Liver (tissue), 8 donors: ENCODE measurements at regions not wholly inside any gene's neighbourhood (a gene's known extent, or its start where the extent isn't known, plus 50 kb on each side); places are given as distances from the start of the nearest gene placed in this dataset.

ENCODE experiments used
- DNase-seq: peaks from one replicate; pipeline ENCODE4 v3.0.0-alpha.2; 2017; ENCODE audit warnings: low spot score
- H3K27ac ChIP-seq, 2 donors: one replicate each; pipeline ENCODE4 v1.7.0; 2013; ENCODE audit warnings: inconsistent platforms in 2 of 2, low read length in 2 of 2, control low read depth in 1 of 2, low read depth in 1 of 2, mild to moderate bottlenecking in 1 of 2
- H3K27me3 ChIP-seq, 4 donors: one replicate each; pipeline versions ENCODE4 v1.6.1 to v1.7.0; 2013; ENCODE audit warnings: low read length in 3 of 4, inconsistent platforms in 1 of 4, mild to moderate bottlenecking in 1 of 4, moderate library complexity in 1 of 4; ENCODE audit not compliant: control insufficient read depth in 4 of 4, insufficient read depth in 4 of 4
- H3K36me3 ChIP-seq, 4 donors: one replicate each; pipeline versions ENCODE4 v1.6.1 to v1.7.0; 2013; ENCODE audit warnings: low read length in 3 of 4, mild to moderate bottlenecking in 3 of 4, low read depth in 1 of 4, moderate library complexity in 1 of 4; ENCODE audit not compliant: control insufficient read depth in 4 of 4, insufficient read depth in 3 of 4
- H3K4me1 ChIP-seq, 4 donors: one replicate each; pipeline versions ENCODE4 v1.6.1 to v1.7.0; 2013; ENCODE audit warnings: low read length in 3 of 4, mild to moderate bottlenecking in 3 of 4, moderate library complexity in 1 of 4; ENCODE audit not compliant: control insufficient read depth in 4 of 4, insufficient read depth in 4 of 4
- H3K4me3 ChIP-seq, 3 donors: one replicate each; pipeline versions ENCODE4 v1.6.1 to v1.7.0; 2013; ENCODE audit warnings: low read length in 3 of 3, control low read depth in 1 of 3, low read depth in 1 of 3, mild to moderate bottlenecking in 1 of 3
- H3K9ac ChIP-seq, 2 donors: one replicate each; pipeline ENCODE4 v1.7.0; 2013; ENCODE audit warnings: low read length in 2 of 2, mild to moderate bottlenecking in 2 of 2, moderate library complexity in 2 of 2, control low read depth in 1 of 2, low read depth in 1 of 2
- H3K9me3 ChIP-seq, 4 donors: one replicate each; pipeline versions ENCODE4 v1.6.1 to v1.7.0; 2013; ENCODE audit warnings: low read length in 3 of 4; ENCODE audit not compliant: control insufficient read depth in 4 of 4
- ATF3 ChIP-seq: IDR thresholded peaks from 2 replicates; pipeline ENCODE4 v1.6.1; 2016; ENCODE audit warnings: antibody characterized with exemption
- EGR1 ChIP-seq, 2 donors: IDR thresholded peaks; 2 replicates each; pipeline ENCODE4 v1.6.1; 2016 to 2018; ENCODE audit warnings: antibody characterized with exemption in 2 of 2, low read depth in 2 of 2
- FOXA1 ChIP-seq: IDR thresholded peaks from 2 replicates; pipeline ENCODE4 v1.6.1; 2016; ENCODE audit warnings: antibody characterized with exemption
- FOXA2 ChIP-seq: IDR thresholded peaks from 2 replicates; pipeline ENCODE4 v1.6.1; 2016; ENCODE audit warnings: antibody characterized with exemption
- HNF4A ChIP-seq, 2 donors: conservative IDR thresholded peaks; 2 replicates each; pipeline ENCODE4 v1.6.1; 2016; ENCODE audit warnings: antibody characterized with exemption in 2 of 2, mild to moderate bottlenecking in 2 of 2
- HNF4G ChIP-seq: IDR thresholded peaks from 2 replicates; pipeline ENCODE4 v1.6.1; 2016; ENCODE audit warnings: antibody characterized with exemption
- JUND ChIP-seq, 2 donors: IDR thresholded peaks; 2 replicates each; pipeline ENCODE4 v1.6.1; 2016; ENCODE audit warnings: antibody characterized with exemption in 2 of 2
- MAX ChIP-seq: IDR thresholded peaks from 2 replicates; pipeline ENCODE4 v1.6.1; 2016; ENCODE audit warnings: antibody characterized with exemption
- RAD21 ChIP-seq, 2 donors: IDR thresholded peaks; 2 replicates each; pipeline ENCODE4 v1.6.1; 2016; ENCODE audit warnings: antibody characterized with exemption in 2 of 2, mild to moderate bottlenecking in 2 of 2
- RXRA ChIP-seq, 2 donors: IDR thresholded peaks; 2 replicates each; pipeline ENCODE4 v1.6.1; 2017 to 2018; ENCODE audit warnings: antibody characterized with exemption in 2 of 2, mild to moderate bottlenecking in 1 of 2
- SP1 ChIP-seq: IDR thresholded peaks from 2 replicates; pipeline ENCODE4 v1.6.1; 2018; ENCODE audit warnings: antibody characterized with exemption, mild to moderate bottlenecking
- TAF1 ChIP-seq: conservative IDR thresholded peaks from 2 replicates; pipeline ENCODE4 v1.6.1; 2016; ENCODE audit warnings: antibody characterized with exemption, mild to moderate bottlenecking
- YY1 ChIP-seq: IDR thresholded peaks from 2 replicates; pipeline ENCODE4 v1.6.1; 2016; ENCODE audit warnings: antibody characterized with exemption, mild to moderate bottlenecking
- WGBS: extraction: QIAGEN DNeasy Blood & Tissue Kit; methylation state at CpG from one replicate; pipeline ENCODE4 v1.1.7; 2013; 5-methylcytosine and 5-hydroxymethylcytosine counted together
- TF ChIP-seq, protein P1 (sequence below): IDR thresholded peaks from 2 replicates; pipeline ENCODE4 v1.6.1; 2016; ENCODE audit warnings: antibody characterized with exemption
- TF ChIP-seq, protein P2 (sequence below): fragments of 150-350 bp; IDR thresholded peaks from 2 replicates; pipeline ENCODE4 v1.5.1; 2017; ENCODE audit warnings: improper control_type of control experiment, low read depth, low read length; ENCODE audit not compliant: missing input control
- TF ChIP-seq, protein P3 (sequence below): IDR thresholded peaks from 2 replicates; pipeline ENCODE4 v1.6.1; 2016; ENCODE audit warnings: antibody characterized with exemption, mild to moderate bottlenecking
- donor health status: healthy.
- donor health status: healthy.
- donor health status: healthy.
- donor health status: healthy.
- donor health status: healthy.

GRCh38 chr15:96054621-96055020 is 275.9 kb upstream of the NR2F2 start:
- no peak for DNase-seq
- Histone ChIP-seq H3K9ac (no peak overlapping the region), H3K27me3 (no peaks in the 10 kb centered on the region), H3K27ac (no peak overlapping the region), H3K36me3 (no peaks in the 10 kb centered on the region), H3K4me3 (no peak overlapping the region), H3K9me3 (no peaks in the 10 kb centered on the region), H3K4me1 (peaks cover 3 to 12% (median 8%) of the 10 kb centered on the region in 4 donors)
- WGBS = 72% methylated on average over 6 of the region's 6 CpGs
- TF ChIP-seq MAX (no peak), FOXA1 (no peak), ATF3 (no peak), FOXA2 (no peak), JUND (IDR thresholded peaks at IDR 0.05) (no peak), TAF1 (no peak), YY1 (no peak), HNF4A (conservative IDR thresholded peaks at IDR 0.05) (no peak), EGR1 (IDR thresholded peaks at IDR 0.05; ENCODE audit: low read depth in 2 of 2) (no peak), HNF4G (no peak), RAD21 (IDR thresholded peaks at IDR 0.05) (no peak), RXRA (IDR thresholded peaks at IDR 0.05) (no peak), SP1 (no peak)
- TF ChIP-seq, protein P1, sequence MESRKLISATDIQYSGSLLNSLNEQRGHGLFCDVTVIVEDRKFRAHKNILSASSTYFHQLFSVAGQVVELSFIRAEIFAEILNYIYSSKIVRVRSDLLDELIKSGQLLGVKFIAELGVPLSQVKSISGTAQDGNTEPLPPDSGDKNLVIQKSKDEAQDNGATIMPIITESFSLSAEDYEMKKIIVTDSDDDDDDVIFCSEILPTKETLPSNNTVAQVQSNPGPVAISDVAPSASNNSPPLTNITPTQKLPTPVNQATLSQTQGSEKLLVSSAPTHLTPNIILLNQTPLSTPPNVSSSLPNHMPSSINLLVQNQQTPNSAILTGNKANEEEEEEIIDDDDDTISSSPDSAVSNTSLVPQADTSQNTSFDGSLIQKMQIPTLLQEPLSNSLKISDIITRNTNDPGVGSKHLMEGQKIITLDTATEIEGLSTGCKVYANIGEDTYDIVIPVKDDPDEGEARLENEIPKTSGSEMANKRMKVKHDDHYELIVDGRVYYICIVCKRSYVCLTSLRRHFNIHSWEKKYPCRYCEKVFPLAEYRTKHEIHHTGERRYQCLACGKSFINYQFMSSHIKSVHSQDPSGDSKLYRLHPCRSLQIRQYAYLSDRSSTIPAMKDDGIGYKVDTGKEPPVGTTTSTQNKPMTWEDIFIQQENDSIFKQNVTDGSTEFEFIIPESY = no peak
- TF ChIP-seq, protein P2, sequence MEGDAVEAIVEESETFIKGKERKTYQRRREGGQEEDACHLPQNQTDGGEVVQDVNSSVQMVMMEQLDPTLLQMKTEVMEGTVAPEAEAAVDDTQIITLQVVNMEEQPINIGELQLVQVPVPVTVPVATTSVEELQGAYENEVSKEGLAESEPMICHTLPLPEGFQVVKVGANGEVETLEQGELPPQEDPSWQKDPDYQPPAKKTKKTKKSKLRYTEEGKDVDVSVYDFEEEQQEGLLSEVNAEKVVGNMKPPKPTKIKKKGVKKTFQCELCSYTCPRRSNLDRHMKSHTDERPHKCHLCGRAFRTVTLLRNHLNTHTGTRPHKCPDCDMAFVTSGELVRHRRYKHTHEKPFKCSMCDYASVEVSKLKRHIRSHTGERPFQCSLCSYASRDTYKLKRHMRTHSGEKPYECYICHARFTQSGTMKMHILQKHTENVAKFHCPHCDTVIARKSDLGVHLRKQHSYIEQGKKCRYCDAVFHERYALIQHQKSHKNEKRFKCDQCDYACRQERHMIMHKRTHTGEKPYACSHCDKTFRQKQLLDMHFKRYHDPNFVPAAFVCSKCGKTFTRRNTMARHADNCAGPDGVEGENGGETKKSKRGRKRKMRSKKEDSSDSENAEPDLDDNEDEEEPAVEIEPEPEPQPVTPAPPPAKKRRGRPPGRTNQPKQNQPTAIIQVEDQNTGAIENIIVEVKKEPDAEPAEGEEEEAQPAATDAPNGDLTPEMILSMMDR = no peak
- TF ChIP-seq, protein P3, sequence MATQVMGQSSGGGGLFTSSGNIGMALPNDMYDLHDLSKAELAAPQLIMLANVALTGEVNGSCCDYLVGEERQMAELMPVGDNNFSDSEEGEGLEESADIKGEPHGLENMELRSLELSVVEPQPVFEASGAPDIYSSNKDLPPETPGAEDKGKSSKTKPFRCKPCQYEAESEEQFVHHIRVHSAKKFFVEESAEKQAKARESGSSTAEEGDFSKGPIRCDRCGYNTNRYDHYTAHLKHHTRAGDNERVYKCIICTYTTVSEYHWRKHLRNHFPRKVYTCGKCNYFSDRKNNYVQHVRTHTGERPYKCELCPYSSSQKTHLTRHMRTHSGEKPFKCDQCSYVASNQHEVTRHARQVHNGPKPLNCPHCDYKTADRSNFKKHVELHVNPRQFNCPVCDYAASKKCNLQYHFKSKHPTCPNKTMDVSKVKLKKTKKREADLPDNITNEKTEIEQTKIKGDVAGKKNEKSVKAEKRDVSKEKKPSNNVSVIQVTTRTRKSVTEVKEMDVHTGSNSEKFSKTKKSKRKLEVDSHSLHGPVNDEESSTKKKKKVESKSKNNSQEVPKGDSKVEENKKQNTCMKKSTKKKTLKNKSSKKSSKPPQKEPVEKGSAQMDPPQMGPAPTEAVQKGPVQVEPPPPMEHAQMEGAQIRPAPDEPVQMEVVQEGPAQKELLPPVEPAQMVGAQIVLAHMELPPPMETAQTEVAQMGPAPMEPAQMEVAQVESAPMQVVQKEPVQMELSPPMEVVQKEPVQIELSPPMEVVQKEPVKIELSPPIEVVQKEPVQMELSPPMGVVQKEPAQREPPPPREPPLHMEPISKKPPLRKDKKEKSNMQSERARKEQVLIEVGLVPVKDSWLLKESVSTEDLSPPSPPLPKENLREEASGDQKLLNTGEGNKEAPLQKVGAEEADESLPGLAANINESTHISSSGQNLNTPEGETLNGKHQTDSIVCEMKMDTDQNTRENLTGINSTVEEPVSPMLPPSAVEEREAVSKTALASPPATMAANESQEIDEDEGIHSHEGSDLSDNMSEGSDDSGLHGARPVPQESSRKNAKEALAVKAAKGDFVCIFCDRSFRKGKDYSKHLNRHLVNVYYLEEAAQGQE = no peak
